ENCODE measurements at regions not wholly inside any gene's neighbourhood (a gene's known extent, or its start where the extent isn't known, plus 50 kb on each side); places are given as distances from the start of the nearest gene placed in this dataset.

- no peak overlapping the region for H3K27ac Mint-ChIP-seq
- H3K27me3 Mint-ChIP-seq, result peaks cover 4% of the 10 kb centered on the region
Observed at GRCh38 chr11:19519912-19520641, 192.6 kb upstream of the NAV2 start.

DNA sequence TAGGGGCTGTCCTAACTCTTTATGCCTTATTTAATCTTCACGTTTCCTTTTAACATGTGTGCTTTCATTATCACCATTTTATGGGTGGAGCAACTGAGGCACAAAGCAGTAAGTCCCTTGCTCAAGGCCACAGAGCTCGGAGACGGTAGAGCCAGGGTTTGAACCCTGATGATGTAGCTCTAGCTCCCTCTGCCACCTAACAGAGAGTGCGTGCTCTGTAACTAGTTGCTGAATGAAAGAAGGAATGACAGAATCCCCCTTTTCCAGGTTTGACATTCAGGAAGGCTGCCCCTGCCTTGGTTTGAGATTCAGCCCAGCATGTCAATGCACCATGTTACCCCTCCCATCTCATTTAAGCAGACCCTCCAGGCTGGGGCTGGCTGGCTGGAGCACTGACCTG, 193.3 kb upstream of the NAV2 start:
- Mint-ChIP-seq H3K27ac (no peak overlapping the region), H3K36me3 (ENCODE audit: insufficient read depth) (no peaks in the 10 kb centered on the region), H3K4me1 (ENCODE audit: low read depth) (peaks cover 18% of the 10 kb centered on the region), H3K4me3 (ENCODE audit: low read depth) (no peak overlapping the region), H3K27me3 (peaks cover 4% of the 10 kb centered on the region), H3K9me3 (ENCODE audit: low read depth) (no peaks in the 10 kb centered on the region)
- no peak for DNase-seq (ENCODE audit: low spot score, unreplicated experiment)
- TF ChIP-seq, protein P1, sequence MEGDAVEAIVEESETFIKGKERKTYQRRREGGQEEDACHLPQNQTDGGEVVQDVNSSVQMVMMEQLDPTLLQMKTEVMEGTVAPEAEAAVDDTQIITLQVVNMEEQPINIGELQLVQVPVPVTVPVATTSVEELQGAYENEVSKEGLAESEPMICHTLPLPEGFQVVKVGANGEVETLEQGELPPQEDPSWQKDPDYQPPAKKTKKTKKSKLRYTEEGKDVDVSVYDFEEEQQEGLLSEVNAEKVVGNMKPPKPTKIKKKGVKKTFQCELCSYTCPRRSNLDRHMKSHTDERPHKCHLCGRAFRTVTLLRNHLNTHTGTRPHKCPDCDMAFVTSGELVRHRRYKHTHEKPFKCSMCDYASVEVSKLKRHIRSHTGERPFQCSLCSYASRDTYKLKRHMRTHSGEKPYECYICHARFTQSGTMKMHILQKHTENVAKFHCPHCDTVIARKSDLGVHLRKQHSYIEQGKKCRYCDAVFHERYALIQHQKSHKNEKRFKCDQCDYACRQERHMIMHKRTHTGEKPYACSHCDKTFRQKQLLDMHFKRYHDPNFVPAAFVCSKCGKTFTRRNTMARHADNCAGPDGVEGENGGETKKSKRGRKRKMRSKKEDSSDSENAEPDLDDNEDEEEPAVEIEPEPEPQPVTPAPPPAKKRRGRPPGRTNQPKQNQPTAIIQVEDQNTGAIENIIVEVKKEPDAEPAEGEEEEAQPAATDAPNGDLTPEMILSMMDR (IDR thresholded peaks at IDR 0.05; ENCODE audit: unreplicated experiment), result no peak

More at GRCh38 chr11:19519912-19520641, 192.6 kb upstream of the NAV2 start:
- no peak overlapping the region for H3K4me3 Mint-ChIP-seq (ENCODE audit: low read depth)
- no peaks in the 10 kb centered on the region for H3K9me3 Mint-ChIP-seq (ENCODE audit: low read depth)
- H3K4me1 Mint-ChIP-seq (ENCODE audit: low read depth), result peaks cover 24% of the 10 kb centered on the region
- TF ChIP-seq, protein P1 (IDR thresholded peaks at IDR 0.05; ENCODE audit: unreplicated experiment), result no peak
- no peaks in the 10 kb centered on the region for H3K36me3 Mint-ChIP-seq (ENCODE audit: insufficient read depth)
- DNase-seq (ENCODE audit: low spot score, unreplicated experiment), result no peak

DNA sequence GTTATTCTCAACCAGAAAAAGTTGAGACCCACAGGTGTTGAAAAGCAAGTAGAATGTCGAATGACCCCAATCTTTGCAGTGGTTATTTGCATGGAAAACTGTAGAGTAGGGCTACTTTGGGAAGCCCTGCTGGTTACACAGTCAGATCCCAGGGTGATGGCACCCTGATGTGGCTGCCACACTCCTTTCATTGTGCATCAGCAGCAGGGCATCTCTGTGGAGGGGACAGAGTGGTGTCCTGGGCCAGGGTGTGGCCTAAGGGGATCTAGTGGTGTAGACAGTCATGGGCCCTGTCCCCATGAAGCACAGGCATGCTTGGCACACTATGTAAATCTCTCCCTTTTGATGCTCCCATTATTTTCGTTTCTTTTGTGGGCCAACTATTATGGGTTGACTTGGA, 199.4 kb upstream of the NAV2 start:
- Mint-ChIP-seq H3K4me1 (ENCODE audit: low read depth) (peaks cover 10% of the 10 kb centered on the region), H3K27me3 (peaks cover 28% of the 10 kb centered on the region)
- no peak for DNase-seq (ENCODE audit: low spot score, unreplicated experiment)

GRCh38 chr11:19512618-19513017, 200.0 kb upstream of the NAV2 start:
- H3K4me3 Mint-ChIP-seq (ENCODE audit: low read depth), result no peak overlapping the region
- TF ChIP-seq, protein P1 (IDR thresholded peaks at IDR 0.05; ENCODE audit: unreplicated experiment), result no peak
- no peak overlapping the region for H3K27ac Mint-ChIP-seq
- H3K9me3 Mint-ChIP-seq (ENCODE audit: low read depth), result no peaks in the 10 kb centered on the region
- peaks cover 10% of the 10 kb centered on the region for H3K4me1 Mint-ChIP-seq (ENCODE audit: low read depth)
- H3K36me3 Mint-ChIP-seq (ENCODE audit: insufficient read depth), result no peaks in the 10 kb centered on the region
- no peak for DNase-seq (ENCODE audit: low spot score, unreplicated experiment)
- H3K27me3 Mint-ChIP-seq, result peaks cover 28% of the 10 kb centered on the region

More for the DNA sequence above, 199.4 kb upstream of the NAV2 start:
- H3K36me3 Mint-ChIP-seq (ENCODE audit: insufficient read depth), result no peaks in the 10 kb centered on the region
- H3K9me3 Mint-ChIP-seq (ENCODE audit: low read depth), result no peaks in the 10 kb centered on the region
- TF ChIP-seq, protein P1 (IDR thresholded peaks at IDR 0.05; ENCODE audit: unreplicated experiment), result no peak
- no peak overlapping the region for H3K4me3 Mint-ChIP-seq (ENCODE audit: low read depth)
- no peak overlapping the region for H3K27ac Mint-ChIP-seq

GRCh38 chr11:19511413-19512183, 201.0 kb upstream of the NAV2 start:
- Mint-ChIP-seq H3K4me1 (ENCODE audit: low read depth) (peaks cover 10% of the 10 kb centered on the region), H3K27ac (no peak overlapping the region), H3K36me3 (ENCODE audit: insufficient read depth) (no peaks in the 10 kb centered on the region), H3K27me3 (peaks cover 28% of the 10 kb centered on the region), H3K9me3 (ENCODE audit: low read depth) (no peaks in the 10 kb centered on the region), H3K4me3 (ENCODE audit: low read depth) (no peak overlapping the region)
- DNase-seq (ENCODE audit: low spot score, unreplicated experiment), result no peak
- TF ChIP-seq, protein P1 (IDR thresholded peaks at IDR 0.05; ENCODE audit: unreplicated experiment), result no peak

All from progenitor cell of endocrine pancreas (in vitro differentiated cells).